PC-9 (cell line): ENCODE measurements at regions not wholly inside any gene's neighbourhood (a gene's known extent, or its start where the extent isn't known, plus 50 kb on each side); places are given as distances from the start of the nearest gene placed in this dataset.

Experiments used
- BruUV-seq: library from RNA; stranded (reverse); fragments of 400-500 nt; replicated peaks from 2 replicates; lab custom pipeline; 2021; lab: Mats Ljungman, UMichigan
- CTCF ChIA-PET: fragments of 300-600 bp; sonication (Branson Sonifier 250); formaldehyde crosslinking; loops from one replicate; lab custom pipeline; 2022; ENCODE audit warnings: antibody characterized with exemption; lab: Charles Lee
- POLR2A ChIA-PET: fragments of 300-600 bp; sonication (Branson Sonifier 250); formaldehyde crosslinking; loops from one replicate; lab custom pipeline; 2022; ENCODE audit warnings: antibody characterized with exemption; ENCODE audit not compliant: unreplicated experiment; lab: Charles Lee
- DNase-seq, 2 experiments: peaks; one replicate each; pipeline versions ENCODE4 v3.0.0 to v3.0.0-alpha.2; 2015 to 2022; ENCODE audit warnings: mixed read lengths in 1 of 2
- H2AFZ ChIP-seq: fragments of 200-600 bp; sonication (generic); 2 replicates; pipeline ENCODE4 v1.8.1; 2017; ENCODE audit warnings: antibody characterized with exemption
- H3F3A ChIP-seq: fragments of 200-600 bp; sonication (generic); 2 replicates; pipeline ENCODE4 v1.8.1; 2017; ENCODE audit warnings: antibody characterized with exemption, mild to moderate bottlenecking, low read depth; ENCODE audit not compliant: insufficient read depth
- H3K27ac ChIP-seq: fragments of 200-600 bp; sonication (generic); 2 replicates; pipeline ENCODE4 v1.6.1; 2016; ENCODE audit warnings: mixed run types
- H3K27me3 ChIP-seq: fragments of 200-600 bp; sonication (generic); 2 replicates; pipeline ENCODE4 v1.6.1; 2016; ENCODE audit warnings: low read depth, mixed run types; ENCODE audit not compliant: insufficient read depth
- H3K36me3 ChIP-seq: fragments of 200-600 bp; sonication (generic); 2 replicates; pipeline ENCODE4 v1.6.1; 2016; ENCODE audit warnings: low read depth, mixed run types
- H3K4me1 ChIP-seq: fragments of 200-600 bp; sonication (generic); replicated peaks from 2 replicates; pipeline ENCODE4 v1.6.1; 2016; ENCODE audit warnings: mixed run types; ENCODE audit not compliant: insufficient read depth
- H3K4me2 ChIP-seq: fragments of 200-600 bp; sonication (generic); 2 replicates; pipeline ENCODE4 v1.6.1; 2017; ENCODE audit warnings: mixed run types
- H3K4me3 ChIP-seq: fragments of 200-600 bp; sonication (generic); 2 replicates; pipeline ENCODE4 v1.6.1; 2016; ENCODE audit warnings: mixed run types
- H3K79me2 ChIP-seq: fragments of 200-600 bp; sonication (generic); 2 replicates; pipeline ENCODE4 v1.6.1; 2017; ENCODE audit warnings: low read depth, mixed run types
- H3K9me2 ChIP-seq: fragments of 200-600 bp; sonication (generic); 2 replicates; pipeline ENCODE4 v1.8.1; 2017; ENCODE audit warnings: mild to moderate bottlenecking; ENCODE audit not compliant: insufficient read depth
- H3K9me3 ChIP-seq: fragments of 200-600 bp; sonication (generic); 2 replicates; pipeline ENCODE4 v1.8.1; 2016; ENCODE audit warnings: low read depth; ENCODE audit not compliant: insufficient read depth
- H4K20me1 ChIP-seq: fragments of 200-600 bp; sonication (generic); 2 replicates; pipeline ENCODE4 v1.8.1; 2017; ENCODE audit not compliant: insufficient read depth
- CTCF ChIP-seq: fragments of 200-600 bp; sonication (generic); conservative IDR thresholded peaks from 2 replicates; pipeline ENCODE4 v1.6.1; 2017; ENCODE audit warnings: mixed run types, antibody characterized with exemption, mild to moderate bottlenecking, moderate library complexity
- EZH2 ChIP-seq: fragments of 200-600 bp; sonication (generic); IDR thresholded peaks from 2 replicates; pipeline ENCODE4 v1.8.0; 2017; ENCODE audit warnings: antibody characterized with exemption, low read depth
- intact Hi-C: fragments of 100-400 bp; cut with micrococcal nuclease; formaldehyde crosslinking; loops from one replicate; pipeline ENCODE4 v1.10.0; 2022; ENCODE audit not compliant: unreplicated experiment

- H4K20me1 ChIP-seq, result no peaks in the 10 kb centered on the region
- H3K9me2 ChIP-seq, result no peaks in the 10 kb centered on the region
- no peaks in the 10 kb centered on the region for H3K9me3 ChIP-seq
- no peaks in the 10 kb centered on the region for H3K79me2 ChIP-seq
- no peak overlapping the region for H3K27ac ChIP-seq
- no peak overlapping the region for H3K4me3 ChIP-seq
- no peak for DNase-seq
- H3K27me3 ChIP-seq, result no peaks in the 10 kb centered on the region
- H3K4me2 ChIP-seq, result no peak overlapping the region
- H2AFZ ChIP-seq, result no peak overlapping the region
- BruUV-seq, result no TSS peak
- ChIA-PET POLR2A (no interaction called here), CTCF (no interaction called here)
- TF ChIP-seq EZH2, result no peak
- no peaks in the 10 kb centered on the region for H3F3A ChIP-seq
- no peaks in the 10 kb centered on the region for H3K4me1 ChIP-seq
- no peaks in the 10 kb centered on the region for H3K36me3 ChIP-seq
- intact Hi-C loops, result no loop called here
Observed at GRCh38 chr5:92678640-92679039, 902.4 kb downstream of the NR2F1-AS1 start.

GRCh38 chr5:92676215-92677165, 904.5 kb downstream of the NR2F1-AS1 start:
- Histone ChIP-seq H2AFZ (no peak overlapping the region), H3K9me3 (no peaks in the 10 kb centered on the region), H3F3A (no peaks in the 10 kb centered on the region), H3K27ac (no peak overlapping the region), H4K20me1 (no peaks in the 10 kb centered on the region), H3K4me3 (no peak overlapping the region), H3K36me3 (no peaks in the 10 kb centered on the region), H3K4me1 (no peaks in the 10 kb centered on the region), H3K27me3 (no peaks in the 10 kb centered on the region), H3K4me2 (no peak overlapping the region), H3K79me2 (no peaks in the 10 kb centered on the region), H3K9me2 (no peaks in the 10 kb centered on the region)
- DNase-seq, result no peak
- TF ChIP-seq EZH2 (no peak), CTCF (no peak)
- no TSS peak for BruUV-seq
- POLR2A ChIA-PET, result no interaction called here
- CTCF ChIA-PET, result interaction anchor here (0.6 kb wide), 2 partner anchors 8 to 1577 kb away, joined by 4 read pairs; no protein-coding TSS in a partner anchor
- intact Hi-C loops, result no loop called here

- no TSS peak for BruUV-seq
- Histone ChIP-seq H3K4me2 (no peak overlapping the region), H3K4me1 (no peaks in the 10 kb centered on the region), H3K4me3 (no peak overlapping the region), H3F3A (no peaks in the 10 kb centered on the region), H3K27me3 (no peaks in the 10 kb centered on the region), H3K79me2 (no peaks in the 10 kb centered on the region), H3K9me3 (no peaks in the 10 kb centered on the region), H3K27ac (no peak overlapping the region), H3K9me2 (no peaks in the 10 kb centered on the region), H2AFZ (no peak overlapping the region), H3K36me3 (no peaks in the 10 kb centered on the region), H4K20me1 (no peaks in the 10 kb centered on the region)
- no peak for TF ChIP-seq CTCF
- no peak for TF ChIP-seq EZH2
- DNase-seq, result no peak
- CTCF ChIA-PET, result no interaction called here
- intact Hi-C loops, result no loop called here
- POLR2A ChIA-PET, result interaction anchor here (0.7 kb wide), 1 partner anchor 1433 kb away, joined by 3 read pairs; no protein-coding TSS in a partner anchor
Observed at GRCh38 chr5:92674321-92674720, 906.7 kb downstream of the NR2F1-AS1 start.
